GM13976 (cell line): ENCODE measurements at regions not wholly inside any gene's neighbourhood (a gene's known extent, or its start where the extent isn't known, plus 50 kb on each side); places are given as distances from the start of the nearest gene placed in this dataset.

Source experiments
- DNase-seq: peaks from one replicate; pipeline ENCODE4 v3.0.0; 2012; ENCODE audit warnings: low spot score
- CTCF ChIP-seq: IDR thresholded peaks from 2 replicates; pipeline ENCODE4 v1.5.1; 2012; ENCODE audit warnings: borderline replicate concordance, mild to moderate bottlenecking; ENCODE audit not compliant: insufficient read depth; ENCODE audit errors: extremely low read depth, missing control alignments, control extremely low read depth
- in situ Hi-C: fragments of 300-500 bp; cut with MboI; formaldehyde crosslinking; loops from one replicate; pipeline ENCODE4 v1.12.0; 2022; ENCODE audit warnings: low sequenced_read_pairs, mixed read lengths, inconsistent platforms; ENCODE audit not compliant: unreplicated experiment

- in situ Hi-C loops = no loop called here
- no peak for TF ChIP-seq CTCF
- DNase-seq = no peak
Observed at GRCh38 chr9:89771205-89771604, 166.4 kb downstream of the GADD45G start.

- no peak for DNase-seq
Observed at GRCh38 chr9:89773170-89773569, 168.4 kb downstream of the GADD45G start.

GRCh38 chr9:89774858-89775370 lies 170.1 kb downstream of the GADD45G start:
- no peak for DNase-seq
- in situ Hi-C loops = no loop called here
- no peak for TF ChIP-seq CTCF

More at GRCh38 chr9:89773170-89773569, 168.4 kb downstream of the GADD45G start:
- in situ Hi-C loops = no loop called here
- TF ChIP-seq CTCF = no peak

GRCh38 chr9:89775641-89776040 lies 170.8 kb downstream of the GADD45G start:
- in situ Hi-C loops = no loop called here
- DNase-seq = no peak
- TF ChIP-seq CTCF = no peak

GRCh38 chr9:89776795-89777525 lies 172.1 kb downstream of the GADD45G start:
- in situ Hi-C loops = no loop called here
- no peak for TF ChIP-seq CTCF
- DNase-seq = no peak

GRCh38 chr9:89777544-89777943 lies 172.7 kb downstream of the GADD45G start:
- TF ChIP-seq CTCF = no peak
- in situ Hi-C loops = no loop called here
- DNase-seq = no peak
